Mesendoderm (in vitro differentiated cells): ENCODE measurements at regions not wholly inside any gene's neighbourhood (a gene's known extent, or its start where the extent isn't known, plus 50 kb on each side); places are given as distances from the start of the nearest gene placed in this dataset.

ENCODE experiments used
- DNase-seq: peaks from one replicate; pipeline ENCODE4 v3.0.0; 2013
- H2AK5ac ChIP-seq: 2 replicates; pipeline ENCODE4 v1.6.1; 2013; ENCODE audit warnings: low read length, inconsistent platforms
- H2BK120ac ChIP-seq: 2 replicates; pipeline ENCODE4 v1.6.1; 2013; ENCODE audit warnings: low read depth, mild to moderate bottlenecking, low read length, moderate library complexity, mixed read lengths
- H2BK15ac ChIP-seq: replicated peaks from 2 replicates; pipeline ENCODE4 v1.6.1; 2013; ENCODE audit warnings: low read depth, mild to moderate bottlenecking, moderate library complexity
- H2BK5ac ChIP-seq: 2 replicates; pipeline ENCODE4 v1.6.1; 2013; ENCODE audit warnings: low read length, inconsistent platforms
- H3K18ac ChIP-seq: 2 replicates; pipeline ENCODE4 v1.6.1; 2013; ENCODE audit warnings: mild to moderate bottlenecking, low read length, mixed read lengths
- H3K23ac ChIP-seq: one replicate; pipeline ENCODE4 v1.6.1; 2013; ENCODE audit warnings: low read length
- H3K27ac ChIP-seq: 2 replicates; pipeline ENCODE4 v1.5.1; 2013; ENCODE audit warnings: low read depth, mild to moderate bottlenecking, inconsistent platforms, low read length, moderate library complexity
- H3K27me3 ChIP-seq: 2 replicates; pipeline ENCODE4 v1.6.1; 2013; ENCODE audit warnings: low read length, control low read depth, mild to moderate bottlenecking, inconsistent platforms; ENCODE audit not compliant: insufficient read depth, poor library complexity
- H3K36me3 ChIP-seq: 2 replicates; pipeline ENCODE4 v1.6.1; 2013; ENCODE audit warnings: low read length, inconsistent platforms; ENCODE audit not compliant: control insufficient read depth, insufficient read depth
- H3K4ac ChIP-seq: one replicate; pipeline ENCODE4 v1.6.1; 2013; ENCODE audit warnings: low read depth, mild to moderate bottlenecking, low read length, moderate library complexity
- H3K4me1 ChIP-seq: 2 replicates; pipeline ENCODE4 v1.6.1; 2013; ENCODE audit warnings: low read depth, low read length, inconsistent platforms; ENCODE audit not compliant: control insufficient read depth
- H3K4me2 ChIP-seq: 2 replicates; pipeline ENCODE4 v1.6.1; 2013; ENCODE audit warnings: low read length
- H3K4me3 ChIP-seq: 2 replicates; pipeline ENCODE4 v1.5.1; 2013; ENCODE audit warnings: mild to moderate bottlenecking, low read length
- H3K56ac ChIP-seq: one replicate; pipeline ENCODE4 v1.6.1; 2013; ENCODE audit warnings: low read length
- H3K79me1 ChIP-seq: 2 replicates; pipeline ENCODE4 v1.6.1; 2013; ENCODE audit warnings: low read length, inconsistent platforms
- H3K79me2 ChIP-seq: 2 replicates; pipeline ENCODE4 v1.6.1; 2013; ENCODE audit warnings: mild to moderate bottlenecking, low read length; ENCODE audit not compliant: control insufficient read depth, insufficient read depth
- H3K9ac ChIP-seq: 2 replicates; pipeline ENCODE4 v1.6.1; 2013; ENCODE audit warnings: low read length, inconsistent platforms
- H4K5ac ChIP-seq: one replicate; pipeline ENCODE4 v1.6.1; 2013; ENCODE audit warnings: low read length
- H4K8ac ChIP-seq: one replicate; pipeline ENCODE4 v1.6.1; 2013; ENCODE audit warnings: low read depth, mild to moderate bottlenecking, control low read depth, low read length, moderate library complexity
- WGBS: extraction: QIAGEN DNeasy Blood & Tissue Kit; methylation state at CpG from one replicate; pipeline ENCODE4 v1.1.7; 2013; ENCODE audit warnings: low lambda C conversion rate, missing lambda C conversion rate; ENCODE audit not compliant: insufficient coverage; ENCODE audit errors: extremely low coverage; 5-methylcytosine and 5-hydroxymethylcytosine counted together

GRCh38 chr2:238697193-238698071 is 150.5 kb upstream of the TWIST2 start:
- no peak overlapping the region for H2BK120ac ChIP-seq
- no peaks in the 10 kb centered on the region for H3K4me1 ChIP-seq
- no peak overlapping the region for H2BK15ac ChIP-seq
- H3K9ac ChIP-seq = no peak overlapping the region
- no CpG with 5 or more reads among the region's 20 CpGs for WGBS
- H3K79me1 ChIP-seq = no peaks in the 10 kb centered on the region
- H3K23ac ChIP-seq = no peak overlapping the region
- no peak overlapping the region for H2BK5ac ChIP-seq
- H3K27ac ChIP-seq = no peak overlapping the region
- no peaks in the 10 kb centered on the region for H3K27me3 ChIP-seq
- no peak overlapping the region for H4K5ac ChIP-seq
- H3K4me2 ChIP-seq = no peak overlapping the region
- H3K4me3 ChIP-seq = no peak overlapping the region
- H2AK5ac ChIP-seq = no peak overlapping the region
- H3K56ac ChIP-seq = no peak overlapping the region
- no peaks in the 10 kb centered on the region for H3K36me3 ChIP-seq
- H3K79me2 ChIP-seq = no peaks in the 10 kb centered on the region
- H3K18ac ChIP-seq = no peak overlapping the region
- DNase-seq = no peak
- no peak overlapping the region for H4K8ac ChIP-seq
- no peak overlapping the region for H3K4ac ChIP-seq

GRCh38 chr2:238698072-238698352 is 149.9 kb upstream of the TWIST2 start:
- Histone ChIP-seq H3K9ac (no peak overlapping the region), H2AK5ac (no peak overlapping the region), H2BK120ac (no peak overlapping the region), H3K27me3 (no peaks in the 10 kb centered on the region), H2BK15ac (no peak overlapping the region), H3K79me1 (no peaks in the 10 kb centered on the region), H3K4ac (no peak overlapping the region), H3K56ac (no peak overlapping the region), H3K4me3 (no peak overlapping the region), H3K4me1 (no peaks in the 10 kb centered on the region), H3K23ac (no peak overlapping the region), H3K4me2 (no peak overlapping the region), H3K27ac (no peak overlapping the region), H2BK5ac (no peak overlapping the region), H4K8ac (no peak overlapping the region), H4K5ac (no peak overlapping the region), H3K36me3 (no peaks in the 10 kb centered on the region), H3K79me2 (no peaks in the 10 kb centered on the region), H3K18ac (no peak overlapping the region)
- no CpG with 5 or more reads among the region's 7 CpGs for WGBS
- DNase-seq = no peak

- no peak overlapping the region for H3K27ac ChIP-seq
- no peak overlapping the region for H3K9ac ChIP-seq
- no peak overlapping the region for H3K4ac ChIP-seq
- no peak overlapping the region for H2BK15ac ChIP-seq
- H3K18ac ChIP-seq = no peak overlapping the region
- DNase-seq = no peak
- H3K4me3 ChIP-seq = no peak overlapping the region
- no peaks in the 10 kb centered on the region for H3K79me1 ChIP-seq
- H2AK5ac ChIP-seq = no peak overlapping the region
- H3K4me1 ChIP-seq = no peaks in the 10 kb centered on the region
- no peaks in the 10 kb centered on the region for H3K36me3 ChIP-seq
- H3K4me2 ChIP-seq = no peak overlapping the region
- no CpG with 5 or more reads among the region's 20 CpGs for whole genome bisulfite sequencing
- no peak overlapping the region for H4K5ac ChIP-seq
- no peak overlapping the region for H3K56ac ChIP-seq
- no peak overlapping the region for H4K8ac ChIP-seq
- H3K23ac ChIP-seq = no peak overlapping the region
- H3K79me2 ChIP-seq = no peaks in the 10 kb centered on the region
- no peak overlapping the region for H2BK120ac ChIP-seq
- no peak overlapping the region for H2BK5ac ChIP-seq
- H3K27me3 ChIP-seq = no peaks in the 10 kb centered on the region
Measured at GRCh38 chr2:238698451-238699306, 149.2 kb upstream of the TWIST2 start.

GRCh38 chr2:238699307-238700116 is 148.4 kb upstream of the TWIST2 start:
- Histone ChIP-seq H3K79me1 (no peaks in the 10 kb centered on the region), H3K27ac (no peak overlapping the region), H3K18ac (no peak overlapping the region), H2BK120ac (no peak overlapping the region), H4K8ac (no peak overlapping the region), H3K4me1 (no peaks in the 10 kb centered on the region), H3K79me2 (no peaks in the 10 kb centered on the region), H3K56ac (no peak overlapping the region), H3K27me3 (no peaks in the 10 kb centered on the region), H3K4me3 (no peak overlapping the region), H4K5ac (no peak overlapping the region), H3K4me2 (no peak overlapping the region), H2BK15ac (no peak overlapping the region), H3K4ac (no peak overlapping the region), H2BK5ac (no peak overlapping the region), H3K36me3 (no peaks in the 10 kb centered on the region), H3K9ac (no peak overlapping the region), H2AK5ac (no peak overlapping the region), H3K23ac (no peak overlapping the region)
- no peak for DNase-seq
- WGBS = no CpG with 5 or more reads among the region's 13 CpGs

- Histone ChIP-seq H3K4me1 (no peaks in the 10 kb centered on the region), H2BK15ac (no peak overlapping the region), H3K4me3 (no peak overlapping the region), H3K36me3 (no peaks in the 10 kb centered on the region), H3K18ac (no peak overlapping the region), H4K8ac (no peak overlapping the region), H3K23ac (peak overlapping the region; percentile 80), H3K9ac (no peak overlapping the region), H3K4ac (no peak overlapping the region), H2BK5ac (no peak overlapping the region), H2AK5ac (no peak overlapping the region), H3K56ac (no peak overlapping the region), H2BK120ac (no peak overlapping the region), H3K27ac (no peak overlapping the region), H3K27me3 (no peaks in the 10 kb centered on the region), H4K5ac (no peak overlapping the region), H3K4me2 (no peak overlapping the region), H3K79me2 (no peaks in the 10 kb centered on the region), H3K79me1 (no peaks in the 10 kb centered on the region)
- no CpG with 5 or more reads among the region's 11 CpGs for WGBS
- no peak for DNase-seq
Measured at GRCh38 chr2:238700117-238700457, 147.8 kb upstream of the TWIST2 start.
